ENCODE measurements at regions not wholly inside any gene's neighbourhood (a gene's known extent, or its start where the extent isn't known, plus 50 kb on each side); places are given as distances from the start of the nearest gene placed in this dataset.

- TF ChIP-seq CTCF (IDR thresholded peaks at IDR 0.05; ENCODE audit: insufficient read depth, low read depth, low read length): no peak
- TF ChIP-seq EZH2 (IDR thresholded peaks at IDR 0.05; ENCODE audit: insufficient read depth, low read length): no peak
These were observed 506.0 kb downstream of the MN1 start for GRCh38 chr22:27295605-27296004.

Measured in astrocyte (in vitro differentiated cells and primary cell).